ENCODE measurements at regions not wholly inside any gene's neighbourhood (a gene's known extent, or its start where the extent isn't known, plus 50 kb on each side); places are given as distances from the start of the nearest gene placed in this dataset.

DNA sequence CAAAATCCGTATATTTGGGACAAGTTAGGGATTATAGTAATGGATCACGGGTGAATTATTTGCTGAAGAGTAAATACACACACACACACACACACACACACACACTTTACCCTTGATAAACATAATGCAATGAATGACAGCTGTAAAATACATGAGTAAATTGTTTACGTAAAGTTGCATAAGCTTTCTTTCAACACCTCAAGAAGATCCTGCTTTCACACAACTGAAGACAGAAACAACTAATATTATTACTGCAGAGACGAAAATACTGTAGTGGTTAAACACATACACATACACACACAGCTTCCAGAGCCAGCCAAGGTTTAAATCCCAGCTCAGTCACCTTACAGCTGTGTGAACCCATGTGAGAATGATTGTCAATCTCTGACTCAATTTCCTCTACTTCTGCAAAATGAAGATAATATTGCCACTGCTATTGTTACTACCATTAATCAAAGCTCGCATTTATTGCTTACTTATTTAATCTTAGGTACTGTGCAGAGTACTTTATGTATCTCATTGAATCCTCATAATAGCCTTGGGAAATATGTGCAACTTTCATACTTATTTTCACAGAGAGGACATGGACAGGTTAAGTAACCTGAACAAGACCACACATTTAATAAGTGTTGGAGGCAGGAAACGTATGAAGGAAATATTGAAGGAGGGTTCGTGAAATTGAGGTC, 50.6 kb upstream of the DOK6 start:
- DNase-seq, result no peak
